Transverse colon (tissue), 3 donors: ENCODE measurements at regions not wholly inside any gene's neighbourhood (a gene's known extent, or its start where the extent isn't known, plus 50 kb on each side); places are given as distances from the start of the nearest gene placed in this dataset.

Experiments
- CTCF ChIP-seq, 5 experiments: fragments of 200-600 bp in 3 of 5; fragments of 450-650 bp in 2 of 5; sonication (generic) in 3 of 5; IDR thresholded peaks; 1 replicate in 2 of 5; 2 replicates in 3 of 5; pipeline ENCODE4 v1.5.1; 2016 to 2017; ENCODE audit warnings: antibody characterized with exemption in 5 of 5, inconsistent platforms in 3 of 5, mild to moderate bottlenecking in 2 of 5, moderate library complexity in 1 of 5
- POLR2A ChIP-seq: fragments of 450-650 bp; IDR thresholded peaks from one replicate; pipeline ENCODE4 v1.6.1; 2016; ENCODE audit warnings: antibody characterized with exemption, mild to moderate bottlenecking, moderate library complexity

- no peak for TF ChIP-seq CTCF (IDR thresholded peaks at IDR 0.05)
- no peak for TF ChIP-seq POLR2A
Observed at GRCh38 chr11:129273322-129273721, 81.2 kb upstream of the ARHGAP32 start.
